ENCODE measurements at regions not wholly inside any gene's neighbourhood (a gene's known extent, or its start where the extent isn't known, plus 50 kb on each side); places are given as distances from the start of the nearest gene placed in this dataset.

- no peak for DNase-seq
- 67 to 85% (median 80%) methylated on average over 2 of the region's 2 CpGs for WGBS, 5 donors
- intact Hi-C loops (cut with DNase I; ENCODE audit: low total_unique reads): loop anchor here (5.0 to 10.0 kb wide), 2 partner anchors 1531 to 1574 kb away; no protein-coding TSS in a partner anchor
- no peak overlapping the region for H3K4me3 ChIP-seq
- TF ChIP-seq POLR2AphosphoS5 (IDR thresholded peaks at IDR 0.05): no peak
- TF ChIP-seq CTCF (IDR thresholded peaks at IDR 0.05 in 8 of 11, conservative IDR thresholded peaks at IDR 0.05 in 3 of 11): no peak
- no peak for TF ChIP-seq POLR2A (IDR thresholded peaks at IDR 0.05)
- no peaks in the 10 kb centered on the region for H3K27me3 ChIP-seq (replicated peaks in 1 of 7)
- H3K27ac ChIP-seq: no peak overlapping the region
- no peaks in the 10 kb centered on the region for H3K36me3 ChIP-seq
- H3K4me1 ChIP-seq: peaks cover 0 to 12% (median 4%) of the 10 kb centered on the region in 6 donors
- no peaks in the 10 kb centered on the region for H3K9me3 ChIP-seq
Measured at GRCh38 chr10:4768416-4768815, 57.6 kb upstream of the AKR1E2 start.

DNA sequence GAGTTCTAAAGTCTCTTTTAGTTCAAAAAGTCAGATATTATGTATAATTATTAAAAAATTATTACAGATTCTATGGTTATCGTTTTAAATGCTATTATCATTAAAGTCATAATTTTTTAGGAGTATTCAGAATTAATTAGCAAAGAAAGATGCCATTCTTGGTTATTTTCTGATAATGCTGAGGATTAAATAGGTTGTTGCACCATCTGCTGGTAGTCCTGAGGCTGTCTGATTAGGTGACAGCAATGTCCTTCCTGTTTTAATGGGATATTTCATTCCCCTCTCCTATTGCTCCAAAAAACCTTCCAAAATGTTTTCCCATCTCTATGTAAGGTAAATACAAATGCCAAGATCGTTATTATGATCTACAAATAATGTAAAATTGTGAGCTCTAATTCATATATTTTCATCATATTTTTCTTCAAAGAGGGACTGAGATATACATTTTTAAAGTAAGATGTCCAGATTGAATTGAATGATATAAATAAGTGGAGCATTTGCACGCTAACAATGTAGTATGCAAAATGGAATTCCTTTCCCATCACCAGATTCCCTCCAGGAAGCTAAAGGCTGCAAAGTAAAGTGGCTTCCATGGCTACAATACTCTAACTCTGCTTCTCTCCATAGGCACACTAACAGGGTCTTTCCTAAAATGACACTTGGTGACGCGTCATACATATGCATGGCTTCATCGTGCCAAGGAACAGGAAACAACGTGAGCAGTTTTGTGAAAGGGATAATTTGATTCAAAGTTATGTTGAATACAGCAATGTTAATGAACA is 58.8 kb upstream of the AKR1E2 start:
- Histone ChIP-seq H3K27me3 (replicated peaks in 1 of 7) (no peaks in the 10 kb centered on the region), H3K4me3 (no peak overlapping the region), H3K27ac (no peak overlapping the region), H3K36me3 (no peaks in the 10 kb centered on the region), H3K9me3 (no peaks in the 10 kb centered on the region), H3K4me1 (peaks cover 0 to 12% (median 4%) of the 10 kb centered on the region in 6 donors)
- DNase-seq: no peak
- WGBS, 5 donors: 47 to 53% (median 49%) methylated on average over 7 of the region's 7 CpGs
- no peak for TF ChIP-seq POLR2AphosphoS5 (IDR thresholded peaks at IDR 0.05)
- TF ChIP-seq CTCF (IDR thresholded peaks at IDR 0.05 in 8 of 11, conservative IDR thresholded peaks at IDR 0.05 in 3 of 11): peak; percentile 19 to 69 (median 59)
- intact Hi-C loops (cut with DNase I; ENCODE audit: low total_unique reads): loop anchor here (5.0 to 10.0 kb wide), 2 partner anchors 1530 to 1572 kb away; no protein-coding TSS in a partner anchor

- Histone ChIP-seq H3K27ac (no peak overlapping the region), H3K4me1 (peaks cover 0 to 11% (median 4%) of the 10 kb centered on the region in 6 donors), H3K36me3 (no peaks in the 10 kb centered on the region), H3K9me3 (no peaks in the 10 kb centered on the region), H3K4me3 (no peak overlapping the region), H3K27me3 (replicated peaks in 1 of 7) (no peaks in the 10 kb centered on the region)
- WGBS, 5 donors: 58 to 65% (median 62%) methylated on average over 3 of the region's 3 CpGs
- intact Hi-C loops (cut with DNase I; ENCODE audit: low total_unique reads): loop anchor here (5.0 to 10.0 kb wide), 2 partner anchors 1529 to 1572 kb away; no protein-coding TSS in a partner anchor
- no peak for DNase-seq
- no peak for TF ChIP-seq POLR2AphosphoS5 (IDR thresholded peaks at IDR 0.05)
- no peak for TF ChIP-seq CTCF (IDR thresholded peaks at IDR 0.05 in 8 of 11, conservative IDR thresholded peaks at IDR 0.05 in 3 of 11)
- TF ChIP-seq POLR2A (IDR thresholded peaks at IDR 0.05): no peak
Measured at GRCh38 chr10:4766454-4766853, 59.6 kb upstream of the AKR1E2 start.

- intact Hi-C loops (cut with DNase I; ENCODE audit: low total_unique reads): loop anchor here (5.0 to 10.0 kb wide), 2 partner anchors 1528 to 1571 kb away; no protein-coding TSS in a partner anchor
- Histone ChIP-seq H3K36me3 (no peaks in the 10 kb centered on the region), H3K4me3 (no peak overlapping the region), H3K27me3 (replicated peaks in 1 of 7) (no peaks in the 10 kb centered on the region), H3K9me3 (no peaks in the 10 kb centered on the region), H3K27ac (no peak overlapping the region), H3K4me1 (peaks cover 0 to under 1% (median 0%) of the 10 kb centered on the region in 6 donors)
- WGBS, 5 donors: 84 to 95% (median 89%) methylated on average over 1 of the region's 1 CpG
- no peak for DNase-seq
- no peak for TF ChIP-seq CTCF (IDR thresholded peaks at IDR 0.05 in 8 of 11, conservative IDR thresholded peaks at IDR 0.05 in 3 of 11)
- no peak for TF ChIP-seq POLR2A (IDR thresholded peaks at IDR 0.05)
- TF ChIP-seq POLR2AphosphoS5 (IDR thresholded peaks at IDR 0.05): no peak
Measured at GRCh38 chr10:4765428-4765827, 60.6 kb upstream of the AKR1E2 start.
